HEK293 (cell line): ENCODE measurements at regions not wholly inside any gene's neighbourhood (a gene's known extent, or its start where the extent isn't known, plus 50 kb on each side); places are given as distances from the start of the nearest gene placed in this dataset.

Source experiments
- CTCF ChIA-PET: fragments of 350-600 bp; formaldehyde crosslinking; extraction: SDS; loops from one replicate; lab custom pipeline; 2021; ENCODE audit warnings: antibody characterized with exemption; lab: Yijun Ruan, JAX
- POLR2A ChIA-PET: fragments of 300-600 bp; formaldehyde crosslinking; extraction: SDS; loops from one replicate; lab custom pipeline; 2020; ENCODE audit warnings: antibody characterized with exemption, inconsistent platforms; lab: Yijun Ruan, JAX
- H3K27ac ChIP-seq: fragments of 200-500 bp; sonication (Bioruptor generic); 2 replicates; pipeline ENCODE4 v1.5.1; 2014; ENCODE audit warnings: low read depth, low read length, control low read depth, inconsistent platforms; ENCODE audit errors: extremely low read depth
- H3K36me3 ChIP-seq, 2 experiments: fragments of 200-500 bp in 1 of 2; sonication (Bioruptor generic) in 1 of 2; 1 replicate in 1 of 2; 2 replicates in 1 of 2; pipeline ENCODE4 v1.5.1; 2014 to 2017; ENCODE audit warnings: inconsistent platforms in 2 of 2, low read length in 2 of 2; ENCODE audit not compliant: control insufficient read depth in 2 of 2, insufficient read depth in 1 of 2
- H3K4me1 ChIP-seq: fragments of 200-500 bp; sonication (Bioruptor generic); 2 replicates; pipeline ENCODE4 v1.5.1; 2014; ENCODE audit warnings: mild to moderate bottlenecking, low read length, inconsistent platforms; ENCODE audit not compliant: control insufficient read depth, insufficient read depth
- H3K4me3 ChIP-seq: 2 replicates; pipeline ENCODE4 v1.5.1; 2011; ENCODE audit warnings: low read depth, mild to moderate bottlenecking, control low read depth, low read length, moderate library complexity
- H3K9me3 ChIP-seq: fragments of 200-500 bp; sonication (Bioruptor generic); 2 replicates; pipeline ENCODE4 v1.5.1; 2014; ENCODE audit warnings: low read depth, low read length, inconsistent platforms; ENCODE audit not compliant: control insufficient read depth, insufficient read depth
- BCL11A ChIP-seq: fragments of 450-650 bp; formaldehyde crosslinking; IDR thresholded peaks from 2 replicates; pipeline ENCODE4 v1.5.1; 2016; ENCODE audit warnings: low read depth, missing biosample characterization, missing genetic modification characterization
- GFI1B ChIP-seq: fragments of 450-650 bp; formaldehyde crosslinking; IDR thresholded peaks from 2 replicates; pipeline ENCODE4 v1.5.1; 2016; ENCODE audit warnings: missing biosample characterization, missing genetic modification characterization
- GLIS1 ChIP-seq: fragments of 450-650 bp; formaldehyde crosslinking; IDR thresholded peaks from 2 replicates; pipeline ENCODE4 v1.5.1; 2016; ENCODE audit warnings: missing biosample characterization, missing genetic modification characterization
- HOXC10 ChIP-seq: sonication (generic); formaldehyde crosslinking; IDR thresholded peaks from 2 replicates; pipeline ENCODE4 v1.8.1; 2023; ENCODE audit warnings: mild to moderate bottlenecking, missing genetic modification reagents
- HOXD13 ChIP-seq: sonication (generic); formaldehyde crosslinking; IDR thresholded peaks from 2 replicates; pipeline ENCODE4 v1.8.0; 2022; ENCODE audit warnings: missing genetic modification reagents, borderline replicate concordance
- KLF7 ChIP-seq: fragments of 450-650 bp; formaldehyde crosslinking; IDR thresholded peaks from 2 replicates; pipeline ENCODE4 v1.5.1; 2016; ENCODE audit warnings: missing biosample characterization, missing genetic modification characterization, borderline replicate concordance
- KLF9 ChIP-seq: fragments of 450-650 bp; formaldehyde crosslinking; IDR thresholded peaks from 2 replicates; pipeline ENCODE4 v1.5.1; 2016; ENCODE audit warnings: missing biosample characterization, missing genetic modification characterization, low read depth
- RBAK ChIP-seq: fragments of 450-650 bp; formaldehyde crosslinking; IDR thresholded peaks from 2 replicates; pipeline ENCODE4 v1.5.1; 2016; ENCODE audit warnings: missing biosample characterization, missing genetic modification characterization
- SCRT2 ChIP-seq: fragments of 450-650 bp; formaldehyde crosslinking; IDR thresholded peaks from 2 replicates; pipeline ENCODE4 v1.5.1; 2016; ENCODE audit warnings: missing biosample characterization, missing genetic modification characterization
- SP2 ChIP-seq: fragments of 450-650 bp; formaldehyde crosslinking; IDR thresholded peaks from 2 replicates; pipeline ENCODE4 v1.5.1; 2016; ENCODE audit warnings: missing biosample characterization, missing genetic modification characterization
- SP3 ChIP-seq: fragments of 450-650 bp; formaldehyde crosslinking; IDR thresholded peaks from 2 replicates; pipeline ENCODE4 v1.5.1; 2016; ENCODE audit warnings: missing biosample characterization, missing genetic modification characterization
- TCF7L2 ChIP-seq: IDR thresholded peaks from 2 replicates; pipeline ENCODE4 v1.6.1; 2011; ENCODE audit warnings: low read depth, mild to moderate bottlenecking, inconsistent platforms, low read length, moderate library complexity, borderline replicate concordance
- YY2 ChIP-seq: fragments of 450-650 bp; formaldehyde crosslinking; IDR thresholded peaks from 2 replicates; pipeline ENCODE4 v1.5.1; 2016; ENCODE audit warnings: missing biosample characterization, missing genetic modification characterization
- ZBTB20 ChIP-seq: fragments of 450-650 bp; formaldehyde crosslinking; IDR thresholded peaks from 2 replicates; pipeline ENCODE4 v1.5.1; 2016; ENCODE audit warnings: missing biosample characterization, missing genetic modification characterization
- ZFP3 ChIP-seq: fragments of 450-650 bp; formaldehyde crosslinking; IDR thresholded peaks from 2 replicates; pipeline ENCODE4 v1.5.1; 2016; ENCODE audit warnings: low read depth, missing biosample characterization, missing genetic modification characterization
- ZNF10 ChIP-seq: fragments of 450-650 bp; formaldehyde crosslinking; IDR thresholded peaks from 2 replicates; pipeline ENCODE4 v1.5.1; 2017; ENCODE audit warnings: missing biosample characterization, missing genetic modification characterization
- ZNF24 ChIP-seq: fragments of 450-650 bp; formaldehyde crosslinking; IDR thresholded peaks from 2 replicates; pipeline ENCODE4 v1.5.1; 2016; ENCODE audit warnings: missing biosample characterization, missing genetic modification characterization
- ZNF324 ChIP-seq: fragments of 450-650 bp; formaldehyde crosslinking; IDR thresholded peaks from 2 replicates; pipeline ENCODE4 v1.5.1; 2016; ENCODE audit warnings: missing biosample characterization, missing genetic modification characterization
- ZNF350 ChIP-seq: fragments of 450-650 bp; formaldehyde crosslinking; IDR thresholded peaks from 2 replicates; pipeline ENCODE4 v1.5.0; 2017; ENCODE audit warnings: missing biosample characterization, mild to moderate bottlenecking, missing genetic modification characterization
- ZNF473 ChIP-seq: fragments of 450-650 bp; formaldehyde crosslinking; IDR thresholded peaks from 2 replicates; pipeline ENCODE4 v1.5.1; 2017; ENCODE audit warnings: missing biosample characterization, missing genetic modification characterization
- ZNF521 ChIP-seq: fragments of 450-650 bp; formaldehyde crosslinking; IDR thresholded peaks from 2 replicates; pipeline ENCODE4 v1.5.1; 2017; ENCODE audit warnings: missing biosample characterization, mild to moderate bottlenecking, missing genetic modification characterization
- ZNF549 ChIP-seq: fragments of 450-650 bp; IDR thresholded peaks from 2 replicates; pipeline ENCODE4 v1.5.1; 2018; ENCODE audit warnings: missing biosample characterization, missing genetic modification characterization, mild to moderate bottlenecking, inconsistent platforms, moderate library complexity
- ZNF600 ChIP-seq: fragments of 450-650 bp; formaldehyde crosslinking; IDR thresholded peaks from 2 replicates; pipeline ENCODE4 v1.5.1; 2016; ENCODE audit warnings: missing biosample characterization, missing genetic modification characterization
- ZNF626 ChIP-seq: fragments of 450-650 bp; sonication (Bioruptor Pico); formaldehyde crosslinking; IDR thresholded peaks from 2 replicates; pipeline ENCODE4 v1.5.1; 2018; ENCODE audit warnings: missing biosample characterization, missing genetic modification characterization, inconsistent platforms
- ZNF660 ChIP-seq: fragments of 450-650 bp; IDR thresholded peaks from 2 replicates; pipeline ENCODE4 v1.5.1; 2018; ENCODE audit warnings: missing biosample characterization, mild to moderate bottlenecking, missing genetic modification characterization
- ZNF747 ChIP-seq: fragments of 450-650 bp; formaldehyde crosslinking; IDR thresholded peaks from 2 replicates; pipeline ENCODE4 v1.5.1; 2016; ENCODE audit warnings: missing biosample characterization, missing genetic modification characterization
- ZNF776 ChIP-seq: fragments of 450-650 bp; formaldehyde crosslinking; IDR thresholded peaks from 2 replicates; pipeline ENCODE4 v1.5.0; 2017; ENCODE audit warnings: missing biosample characterization, missing genetic modification characterization, borderline replicate concordance
- ZNF792 ChIP-seq: fragments of 450-650 bp; formaldehyde crosslinking; IDR thresholded peaks from 2 replicates; pipeline ENCODE4 v1.5.1; 2016; ENCODE audit warnings: missing biosample characterization, missing genetic modification characterization
- ZSCAN16 ChIP-seq: fragments of 450-650 bp; formaldehyde crosslinking; IDR thresholded peaks from 2 replicates; pipeline ENCODE4 v1.5.1; 2016; ENCODE audit warnings: missing biosample characterization, missing genetic modification characterization
- ZSCAN23 ChIP-seq: fragments of 450-650 bp; formaldehyde crosslinking; IDR thresholded peaks from 2 replicates; pipeline ENCODE4 v1.5.1; 2016; ENCODE audit warnings: missing biosample characterization, missing genetic modification characterization
- TF ChIP-seq, protein P1 (sequence below): fragments of 450-650 bp; formaldehyde crosslinking; IDR thresholded peaks from 2 replicates; pipeline ENCODE4 v1.5.1; 2016; ENCODE audit warnings: missing biosample characterization, missing genetic modification characterization
- TF ChIP-seq, protein P2 (sequence below): IDR thresholded peaks from 2 replicates; pipeline ENCODE4 v1.6.1; 2011; ENCODE audit warnings: mild to moderate bottlenecking, low read depth, low read length, borderline replicate concordance

DNA sequence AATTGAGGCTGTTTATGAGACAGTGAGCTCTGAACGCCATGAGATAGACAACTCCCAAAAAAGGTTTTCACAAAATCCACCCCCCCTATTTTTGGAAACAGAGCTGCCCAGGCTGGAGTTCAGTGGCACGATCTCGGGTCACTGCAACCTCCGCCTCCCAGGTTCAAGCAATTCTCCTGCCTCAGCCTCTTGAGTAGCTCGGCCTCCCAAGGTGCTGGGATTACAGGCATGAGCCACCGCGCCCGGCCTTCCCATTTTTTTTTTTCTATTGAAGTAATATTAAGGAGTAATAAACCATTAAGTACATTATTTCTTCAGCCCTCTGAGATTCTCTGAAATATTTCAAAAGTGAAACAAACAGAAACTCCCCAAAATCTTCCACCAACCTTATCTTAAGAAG, 252.8 kb upstream of the NETO1 start:
- CTCF ChIA-PET = no interaction called here

DNA sequence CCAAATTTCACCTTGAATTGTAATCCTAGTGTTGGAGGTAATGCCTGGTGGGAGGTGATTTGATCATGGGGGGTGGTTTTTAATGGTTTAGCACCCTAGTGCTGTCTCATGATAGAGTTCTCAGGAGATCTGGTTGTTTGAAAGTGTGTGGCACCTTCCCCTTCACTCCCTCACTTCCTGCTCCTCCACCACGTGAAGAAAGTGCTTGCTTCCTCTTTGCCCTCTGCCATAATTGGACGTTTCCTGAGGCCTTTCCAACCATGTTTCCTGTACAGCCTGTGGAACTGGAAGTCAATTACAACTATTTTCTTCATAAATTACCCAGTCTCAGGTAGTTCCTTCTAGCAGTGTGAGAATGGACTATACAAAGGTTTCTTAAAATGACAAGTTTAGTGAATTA, 251.8 kb upstream of the NETO1 start:
- Histone ChIP-seq H3K4me3 (no peak overlapping the region), H3K9me3 (no peaks in the 10 kb centered on the region), H3K27ac (no peak overlapping the region), H3K4me1 (no peaks in the 10 kb centered on the region), H3K36me3 (no peaks in the 10 kb centered on the region)
- CTCF ChIA-PET = no interaction called here
- POLR2A ChIA-PET = no interaction called here
- TF ChIP-seq HOXC10 (CRISPR knock-in tag) = no peak
- no peak for TF ChIP-seq ZSCAN16 (tag by site-specific recombination)
- no peak for TF ChIP-seq ZNF549
- no peak for TF ChIP-seq ZNF776 (tag by site-specific recombination)
- TF ChIP-seq ZNF324 (tag by site-specific recombination) = no peak
- no peak for TF ChIP-seq ZNF10 (tag by site-specific recombination)
- TF ChIP-seq ZNF747 (tag by site-specific recombination) = no peak
- no peak for TF ChIP-seq ZFP3
- TF ChIP-seq ZNF626 = no peak
- no peak for TF ChIP-seq GLIS1 (tag by site-specific recombination)
- TF ChIP-seq ZNF792 (tag by site-specific recombination) = no peak
- TF ChIP-seq SP2 (tag by site-specific recombination) = no peak
- TF ChIP-seq GFI1B (tag by site-specific recombination) = no peak
- no peak for TF ChIP-seq ZNF660 (tag by site-specific recombination)

More for the DNA sequence above, 252.8 kb upstream of the NETO1 start:
- TF ChIP-seq TCF7L2 = no peak
- TF ChIP-seq SP3 (tag by site-specific recombination) = no peak
- no peak for TF ChIP-seq KLF7 (tag by site-specific recombination)
- no peak for TF ChIP-seq ZNF350 (tag by site-specific recombination)
- TF ChIP-seq YY2 (tag by site-specific recombination) = no peak
- TF ChIP-seq BCL11A = no peak
- no peak for TF ChIP-seq RBAK (tag by site-specific recombination)
- no peak for TF ChIP-seq KLF9
- TF ChIP-seq ZNF473 (tag by site-specific recombination) = no peak
- TF ChIP-seq ZNF24 = no peak
- no peak for TF ChIP-seq SCRT2
- TF ChIP-seq HOXD13 (CRISPR knock-in tag) = no peak
- TF ChIP-seq ZNF521 (tag by site-specific recombination) = no peak
- TF ChIP-seq ZBTB20 (tag by site-specific recombination) = no peak
- no peak for TF ChIP-seq ZNF600 (tag by site-specific recombination)
- TF ChIP-seq, protein P1, sequence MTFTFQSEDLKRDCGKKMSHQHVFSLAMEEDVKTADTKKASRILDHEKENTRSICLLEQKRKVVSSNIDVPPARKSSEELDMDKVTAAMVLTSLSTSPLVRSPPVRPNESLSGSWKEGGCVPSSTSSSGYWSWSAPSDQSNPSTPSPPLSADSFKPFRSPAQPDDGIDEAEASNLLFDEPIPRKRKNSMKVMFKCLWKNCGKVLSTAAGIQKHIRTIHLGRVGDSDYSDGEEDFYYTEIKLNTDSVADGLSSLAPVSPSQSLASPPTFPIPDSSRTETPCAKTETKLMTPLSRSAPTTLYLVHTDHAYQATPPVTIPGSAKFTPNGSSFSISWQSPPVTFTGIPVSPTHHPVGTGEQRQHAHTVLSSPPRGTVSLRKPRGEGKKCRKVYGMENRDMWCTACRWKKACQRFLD = no peak
- TF ChIP-seq, protein P2, sequence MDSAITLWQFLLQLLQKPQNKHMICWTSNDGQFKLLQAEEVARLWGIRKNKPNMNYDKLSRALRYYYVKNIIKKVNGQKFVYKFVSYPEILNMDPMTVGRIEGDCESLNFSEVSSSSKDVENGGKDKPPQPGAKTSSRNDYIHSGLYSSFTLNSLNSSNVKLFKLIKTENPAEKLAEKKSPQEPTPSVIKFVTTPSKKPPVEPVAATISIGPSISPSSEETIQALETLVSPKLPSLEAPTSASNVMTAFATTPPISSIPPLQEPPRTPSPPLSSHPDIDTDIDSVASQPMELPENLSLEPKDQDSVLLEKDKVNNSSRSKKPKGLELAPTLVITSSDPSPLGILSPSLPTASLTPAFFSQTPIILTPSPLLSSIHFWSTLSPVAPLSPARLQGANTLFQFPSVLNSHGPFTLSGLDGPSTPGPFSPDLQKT = no peak
- TF ChIP-seq ZSCAN23 = no peak
- no peak for TF ChIP-seq ZNF792 (tag by site-specific recombination)
- TF ChIP-seq, all 188 proteins: peak for 0
- H3K4me3 ChIP-seq = no peak overlapping the region
- H3K36me3 ChIP-seq = no peaks in the 10 kb centered on the region
- no peak overlapping the region for H3K27ac ChIP-seq
- H3K4me1 ChIP-seq = no peaks in the 10 kb centered on the region
- POLR2A ChIA-PET = no interaction called here
- H3K9me3 ChIP-seq = no peaks in the 10 kb centered on the region
